NCI-H1694 treated with DMSO at 0.1 percent for 48 hours (cell line): ENCODE measurements at regions not wholly inside any gene's neighbourhood (a gene's known extent, or its start where the extent isn't known, plus 50 kb on each side); places are given as distances from the start of the nearest gene placed in this dataset.

Experiments
- DNase-seq: peaks from one replicate; lab custom pipeline; 2025; lab: John Stamatoyannopoulos, UW

- DNase-seq, result no peak
These were observed 120.9 kb upstream of the CAND1 start for GRCh38 chr12:67148265-67148664.

DNA sequence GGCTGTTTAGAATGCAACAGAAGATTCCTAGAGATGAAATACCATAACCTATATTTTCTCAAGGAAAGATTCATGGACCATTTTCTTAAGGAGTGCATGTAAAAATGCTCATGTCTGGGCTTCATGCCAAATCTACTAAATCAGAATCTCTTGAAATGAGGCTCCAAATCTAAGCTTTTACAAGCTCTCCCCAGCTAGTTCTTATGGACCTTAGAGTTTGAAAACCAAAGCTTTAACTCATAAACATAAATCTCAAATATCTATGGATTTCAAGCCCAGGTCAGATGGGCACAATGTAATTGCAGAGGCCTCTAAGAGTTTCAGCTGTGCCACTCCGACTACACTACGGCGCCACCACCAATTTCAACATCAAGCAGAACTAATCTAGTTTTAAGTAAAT, 117.3 kb upstream of the CAND1 start:
- no peak for DNase-seq

- no peak for DNase-seq
These were observed 116.7 kb upstream of the CAND1 start for GRCh38 chr12:67152451-67152850.

- DNase-seq, result no peak
These were observed 114.3 kb upstream of the CAND1 start for GRCh38 chr12:67154901-67155300.

GRCh38 chr12:67155863-67156262, 113.3 kb upstream of the CAND1 start:
- no peak for DNase-seq

- peak; percentile 2 for DNase-seq
These were observed 107.7 kb upstream of the CAND1 start for GRCh38 chr12:67161322-67161918.

DNA sequence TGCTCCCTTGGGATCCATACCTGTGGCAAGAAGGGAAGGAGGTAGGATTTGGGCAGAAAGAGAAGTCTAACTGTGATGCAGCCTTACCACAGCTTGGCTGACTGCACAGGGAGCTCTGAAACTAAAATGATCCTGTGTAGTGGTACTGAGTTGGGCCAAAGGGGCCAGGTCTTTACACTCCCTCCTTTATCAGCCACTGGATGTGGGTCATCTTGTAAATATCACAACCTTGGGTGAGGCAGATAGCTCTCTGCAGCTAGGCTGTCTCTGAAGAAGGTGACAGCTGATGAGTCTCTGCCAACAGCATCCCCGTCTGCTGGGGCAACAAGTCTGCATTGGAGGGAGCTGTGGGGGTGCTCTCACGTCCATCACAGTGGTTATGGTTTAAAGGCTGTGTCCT, 95.9 kb upstream of the CAND1 start:
- no peak for DNase-seq

DNA sequence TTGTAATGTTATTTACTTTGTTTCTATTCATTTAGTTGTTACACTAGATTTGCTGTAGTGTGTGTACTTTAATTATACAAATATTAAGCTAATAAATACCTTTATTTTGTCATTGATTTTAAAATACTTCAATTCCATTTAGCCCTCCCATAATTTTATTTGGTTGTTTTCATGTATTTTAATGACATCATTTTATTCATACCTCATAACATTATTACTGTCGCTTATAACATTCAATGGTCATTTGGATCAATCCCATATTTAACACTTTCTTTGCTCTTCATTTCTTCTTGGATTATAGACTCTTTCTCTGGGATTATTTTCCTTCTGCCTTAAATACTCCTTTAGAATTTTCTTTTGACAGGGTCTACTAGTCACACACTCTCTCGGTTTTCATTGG, 86.6 kb upstream of the CAND1 start:
- DNase-seq, result no peak

GRCh38 chr12:67193704-67194103, 75.5 kb upstream of the CAND1 start:
- DNase-seq, result no peak

- no peak for DNase-seq
These were observed 68.8 kb upstream of the CAND1 start for GRCh38 chr12:67200386-67200785.

- no peak for DNase-seq
These were observed 67.0 kb upstream of the CAND1 start for GRCh38 chr12:67202011-67202677.

GRCh38 chr12:67202678-67203012, 66.5 kb upstream of the CAND1 start:
- no peak for DNase-seq

GRCh38 chr12:67208281-67209067, 60.7 kb upstream of the CAND1 start:
- no peak for DNase-seq

DNA sequence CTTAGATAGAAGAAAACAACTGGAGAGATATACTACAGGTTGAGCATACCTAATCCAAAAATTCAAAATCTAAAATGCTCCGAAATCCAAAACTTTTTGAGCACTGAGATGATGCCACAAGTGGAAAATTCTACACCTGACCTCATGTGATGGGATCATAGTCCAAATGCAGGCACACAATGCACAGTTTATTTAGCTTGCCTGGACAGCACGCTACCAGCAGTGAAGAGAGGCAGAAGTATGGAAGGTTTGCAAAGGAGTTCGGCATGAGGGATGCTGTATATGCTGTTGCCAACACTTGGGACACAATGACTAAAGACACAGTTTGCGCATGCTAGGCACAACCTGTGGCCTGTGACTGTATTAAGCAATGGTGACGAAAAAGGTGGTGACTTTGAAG, 58.1 kb upstream of the CAND1 start:
- no peak for DNase-seq

DNA sequence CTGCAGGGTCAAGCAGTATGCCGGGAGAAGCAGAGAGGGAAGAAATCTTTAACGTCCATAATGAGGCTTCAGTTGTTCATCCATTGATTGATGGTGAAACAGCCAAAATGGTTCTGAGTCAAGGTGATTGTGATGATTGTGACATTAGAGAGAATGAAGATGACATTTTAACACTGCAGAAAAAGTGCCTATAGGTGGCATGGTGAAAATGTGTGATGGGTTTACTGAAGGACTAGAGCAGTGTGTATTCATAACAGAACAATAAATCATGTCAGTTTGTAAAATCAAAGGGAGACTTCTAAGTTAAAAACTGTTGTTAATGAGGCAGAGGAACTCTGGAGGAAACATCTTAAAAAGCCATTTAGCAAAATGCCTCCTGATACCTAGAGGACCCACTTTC, 57.7 kb upstream of the CAND1 start:
- DNase-seq, result no peak

DNA sequence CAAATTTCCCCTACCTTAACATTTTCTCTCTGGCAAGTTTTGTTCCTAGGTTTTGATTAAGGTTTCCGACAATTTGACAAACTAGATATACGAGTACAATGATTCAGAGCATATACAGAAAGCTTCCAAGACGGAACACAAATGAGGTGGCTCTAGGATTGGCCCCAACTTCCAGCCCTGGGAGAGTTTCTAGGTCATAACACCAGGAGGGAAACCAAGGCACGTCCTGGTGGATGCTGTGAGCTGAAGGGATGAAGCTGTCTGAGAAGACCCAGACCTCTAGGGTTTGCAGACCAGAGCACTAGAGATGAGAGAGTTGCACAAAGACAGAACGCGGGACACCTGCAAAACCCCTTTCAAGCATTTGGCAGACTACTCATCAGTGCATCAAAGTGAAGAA, 51.5 kb upstream of the CAND1 start:
- DNase-seq, result no peak
